Hepatocyte (in vitro differentiated cells): ENCODE measurements at regions not wholly inside any gene's neighbourhood (a gene's known extent, or its start where the extent isn't known, plus 50 kb on each side); places are given as distances from the start of the nearest gene placed in this dataset.

ENCODE experiments used
- DNase-seq: peaks from one replicate; pipeline ENCODE4 v3.0.0-alpha.2; 2016; ENCODE audit warnings: low spot score
- H2AFZ ChIP-seq: fragments of 200-600 bp; sonication (generic); 2 replicates; pipeline ENCODE4 v1.6.0; 2016; ENCODE audit warnings: antibody characterized with exemption, mild to moderate bottlenecking
- H3K27ac ChIP-seq: fragments of 200-600 bp; sonication (generic); 2 replicates; pipeline ENCODE4 v1.5.1; 2016; ENCODE audit warnings: mild to moderate bottlenecking
- H3K27me3 ChIP-seq: fragments of 200-600 bp; sonication (generic); 2 replicates; pipeline ENCODE4 v1.6.1; 2016
- H3K36me3 ChIP-seq: fragments of 200-600 bp; sonication (generic); replicated peaks from 2 replicates; pipeline ENCODE4 v1.5.1; 2016; ENCODE audit warnings: low read depth; ENCODE audit not compliant: insufficient read depth
- H3K4me1 ChIP-seq: fragments of 200-600 bp; sonication (generic); 2 replicates; pipeline ENCODE4 v1.5.1; 2016; ENCODE audit warnings: mild to moderate bottlenecking, moderate library complexity; ENCODE audit not compliant: insufficient read depth
- H3K4me2 ChIP-seq: fragments of 200-600 bp; sonication (generic); 2 replicates; pipeline ENCODE4 v1.6.0; 2016
- H3K4me3 ChIP-seq: fragments of 200-600 bp; sonication (generic); 2 replicates; pipeline ENCODE4 v1.5.1; 2016; ENCODE audit warnings: mild to moderate bottlenecking
- H3K79me2 ChIP-seq: fragments of 200-600 bp; sonication (generic); 2 replicates; pipeline ENCODE4 v1.6.0; 2017; ENCODE audit warnings: mild to moderate bottlenecking
- H3K9me2 ChIP-seq: fragments of 200-600 bp; sonication (generic); replicated peaks from 2 replicates; pipeline ENCODE4 v1.6.0; 2017; ENCODE audit warnings: mild to moderate bottlenecking; ENCODE audit not compliant: insufficient read depth
- H3K9me3 ChIP-seq: fragments of 200-600 bp; sonication (generic); 2 replicates; pipeline ENCODE4 v1.5.1; 2016; ENCODE audit warnings: low read depth, mild to moderate bottlenecking
- H4K20me1 ChIP-seq: fragments of 200-600 bp; sonication (generic); 2 replicates; pipeline ENCODE4 v1.6.0; 2016; ENCODE audit warnings: mild to moderate bottlenecking; ENCODE audit not compliant: insufficient read depth, poor library complexity, severe bottlenecking
- CTCF ChIP-seq: fragments of 200-600 bp; sonication (generic); IDR thresholded peaks from 2 replicates; pipeline ENCODE4 v1.5.1; 2016; ENCODE audit warnings: antibody characterized with exemption, mild to moderate bottlenecking; ENCODE audit not compliant: poor library complexity
- EZH2 ChIP-seq: fragments of 200-600 bp; sonication (generic); IDR thresholded peaks from 2 replicates; pipeline ENCODE4 v1.6.1; 2016; ENCODE audit warnings: antibody characterized with exemption, mild to moderate bottlenecking, borderline replicate concordance
- EZH2phosphoT487 ChIP-seq: fragments of 200-600 bp; sonication (generic); IDR thresholded peaks from one replicate; pipeline ENCODE4 v1.6.1; 2018; ENCODE audit warnings: antibody characterized with exemption, mild to moderate bottlenecking, low read depth, moderate library complexity; ENCODE audit not compliant: unreplicated experiment, severe bottlenecking
- WGBS: methylation state at CpG from one replicate; pipeline ENCODE4 v1.1.6; 2016; ENCODE audit warnings: low lambda C conversion rate; ENCODE audit errors: missing lambda C conversion rate; 5-methylcytosine and 5-hydroxymethylcytosine counted together

GRCh38 chr18:77648411-77648810 is 398.8 kb downstream of the GALR1 start:
- H3K4me2 ChIP-seq, result no peak overlapping the region
- H3K4me3 ChIP-seq, result no peak overlapping the region
- no peaks in the 10 kb centered on the region for H4K20me1 ChIP-seq
- TF ChIP-seq CTCF (no peak), EZH2phosphoT487 (no peak), EZH2 (no peak)
- H3K9me3 ChIP-seq, result no peaks in the 10 kb centered on the region
- WGBS, result 66% methylated on average over 7 of the region's 7 CpGs
- no peaks in the 10 kb centered on the region for H3K9me2 ChIP-seq
- no peaks in the 10 kb centered on the region for H3K79me2 ChIP-seq
- no peak for DNase-seq
- H2AFZ ChIP-seq, result no peak overlapping the region
- no peaks in the 10 kb centered on the region for H3K36me3 ChIP-seq
- no peaks in the 10 kb centered on the region for H3K4me1 ChIP-seq
- H3K27me3 ChIP-seq, result peaks cover 15% of the 10 kb centered on the region
- H3K27ac ChIP-seq, result no peak overlapping the region

GRCh38 chr18:77650799-77651385 is 401.2 kb downstream of the GALR1 start:
- Histone ChIP-seq H4K20me1 (no peaks in the 10 kb centered on the region), H3K9me2 (no peaks in the 10 kb centered on the region), H3K9me3 (no peaks in the 10 kb centered on the region), H3K27ac (no peak overlapping the region), H3K79me2 (no peaks in the 10 kb centered on the region), H2AFZ (no peak overlapping the region), H3K4me3 (no peak overlapping the region), H3K27me3 (peaks cover 15% of the 10 kb centered on the region), H3K4me2 (peak overlapping the region; percentile 55), H3K36me3 (no peaks in the 10 kb centered on the region), H3K4me1 (no peaks in the 10 kb centered on the region)
- WGBS, result 13% methylated on average over 28 of the region's 28 CpGs
- peak; percentile 97 for TF ChIP-seq CTCF
- TF ChIP-seq EZH2, result no peak
- DNase-seq, result peak; percentile 88

GRCh38 chr18:77651441-77651840 is 401.8 kb downstream of the GALR1 start:
- Histone ChIP-seq H3K9me2 (no peaks in the 10 kb centered on the region), H3K79me2 (no peaks in the 10 kb centered on the region), H3K4me3 (no peak overlapping the region), H3K27me3 (peaks cover 15% of the 10 kb centered on the region), H3K9me3 (no peaks in the 10 kb centered on the region), H3K36me3 (no peaks in the 10 kb centered on the region), H3K27ac (no peak overlapping the region), H3K4me2 (no peak overlapping the region), H4K20me1 (no peaks in the 10 kb centered on the region), H2AFZ (no peak overlapping the region), H3K4me1 (no peaks in the 10 kb centered on the region)
- 84% methylated on average over 13 of the region's 13 CpGs for WGBS
- no peak for DNase-seq
- no peak for TF ChIP-seq CTCF

- Histone ChIP-seq H4K20me1 (no peaks in the 10 kb centered on the region), H3K79me2 (no peaks in the 10 kb centered on the region), H3K27me3 (peaks cover 12% of the 10 kb centered on the region), H3K27ac (no peak overlapping the region), H3K4me1 (no peaks in the 10 kb centered on the region), H3K9me3 (no peaks in the 10 kb centered on the region), H3K36me3 (no peaks in the 10 kb centered on the region), H2AFZ (no peak overlapping the region), H3K4me3 (no peak overlapping the region), H3K4me2 (no peak overlapping the region), H3K9me2 (no peaks in the 10 kb centered on the region)
- TF ChIP-seq CTCF (no peak), EZH2 (no peak), EZH2phosphoT487 (no peak)
- no peak for DNase-seq
- 87% methylated on average over 12 of the region's 12 CpGs for WGBS
Measured at GRCh38 chr18:77653792-77654191, 404.1 kb downstream of the GALR1 start.
